Liver (tissue), 7 donors: ENCODE measurements at regions not wholly inside any gene's neighbourhood (a gene's known extent, or its start where the extent isn't known, plus 50 kb on each side); places are given as distances from the start of the nearest gene placed in this dataset.

Source experiments
- DNase-seq: peaks from one replicate; pipeline ENCODE4 v3.0.0-alpha.2; 2017; ENCODE audit warnings: low spot score
- H3K27ac ChIP-seq, 2 donors: one replicate each; pipeline ENCODE4 v1.7.0; 2013; ENCODE audit warnings: inconsistent platforms in 2 of 2, low read length in 2 of 2, control low read depth in 1 of 2, low read depth in 1 of 2, mild to moderate bottlenecking in 1 of 2
- H3K27me3 ChIP-seq, 4 donors: one replicate each; pipeline versions ENCODE4 v1.6.1 to v1.7.0; 2013; ENCODE audit warnings: low read length in 3 of 4, inconsistent platforms in 1 of 4, mild to moderate bottlenecking in 1 of 4, moderate library complexity in 1 of 4; ENCODE audit not compliant: control insufficient read depth in 4 of 4, insufficient read depth in 4 of 4
- H3K36me3 ChIP-seq, 4 donors: one replicate each; pipeline versions ENCODE4 v1.6.1 to v1.7.0; 2013; ENCODE audit warnings: low read length in 3 of 4, mild to moderate bottlenecking in 3 of 4, low read depth in 1 of 4, moderate library complexity in 1 of 4; ENCODE audit not compliant: control insufficient read depth in 4 of 4, insufficient read depth in 3 of 4
- H3K4me1 ChIP-seq, 4 donors: one replicate each; pipeline versions ENCODE4 v1.6.1 to v1.7.0; 2013; ENCODE audit warnings: low read length in 3 of 4, mild to moderate bottlenecking in 3 of 4, moderate library complexity in 1 of 4; ENCODE audit not compliant: control insufficient read depth in 4 of 4, insufficient read depth in 4 of 4
- H3K4me3 ChIP-seq, 3 donors: one replicate each; pipeline versions ENCODE4 v1.6.1 to v1.7.0; 2013; ENCODE audit warnings: low read length in 3 of 3, control low read depth in 1 of 3, low read depth in 1 of 3, mild to moderate bottlenecking in 1 of 3
- H3K9ac ChIP-seq, 2 donors: one replicate each; pipeline ENCODE4 v1.7.0; 2013; ENCODE audit warnings: low read length in 2 of 2, mild to moderate bottlenecking in 2 of 2, moderate library complexity in 2 of 2, control low read depth in 1 of 2, low read depth in 1 of 2
- H3K9me3 ChIP-seq, 4 donors: one replicate each; pipeline versions ENCODE4 v1.6.1 to v1.7.0; 2013; ENCODE audit warnings: low read length in 3 of 4; ENCODE audit not compliant: control insufficient read depth in 4 of 4
- EGR1 ChIP-seq, 2 donors: IDR thresholded peaks; 2 replicates each; pipeline ENCODE4 v1.6.1; 2016 to 2018; ENCODE audit warnings: antibody characterized with exemption in 2 of 2, low read depth in 2 of 2
- FOXA1 ChIP-seq: IDR thresholded peaks from 2 replicates; pipeline ENCODE4 v1.6.1; 2016; ENCODE audit warnings: antibody characterized with exemption
- FOXA2 ChIP-seq: IDR thresholded peaks from 2 replicates; pipeline ENCODE4 v1.6.1; 2016; ENCODE audit warnings: antibody characterized with exemption
- GABPA ChIP-seq, 2 donors: IDR thresholded peaks in 1 of 2; conservative IDR thresholded peaks in 1 of 2; 2 replicates each; pipeline ENCODE4 v1.6.1; 2016; ENCODE audit warnings: antibody characterized with exemption in 2 of 2, mild to moderate bottlenecking in 1 of 2, moderate library complexity in 1 of 2
- HNF4A ChIP-seq, 2 donors: conservative IDR thresholded peaks; 2 replicates each; pipeline ENCODE4 v1.6.1; 2016; ENCODE audit warnings: antibody characterized with exemption in 2 of 2, mild to moderate bottlenecking in 2 of 2
- HNF4G ChIP-seq: IDR thresholded peaks from 2 replicates; pipeline ENCODE4 v1.6.1; 2016; ENCODE audit warnings: antibody characterized with exemption
- JUND ChIP-seq, 2 donors: IDR thresholded peaks; 2 replicates each; pipeline ENCODE4 v1.6.1; 2016; ENCODE audit warnings: antibody characterized with exemption in 2 of 2
- NR2F2 ChIP-seq: IDR thresholded peaks from 2 replicates; pipeline ENCODE4 v1.6.1; 2016; ENCODE audit warnings: antibody characterized with exemption
- RAD21 ChIP-seq, 2 donors: IDR thresholded peaks; 2 replicates each; pipeline ENCODE4 v1.6.1; 2016; ENCODE audit warnings: antibody characterized with exemption in 2 of 2, mild to moderate bottlenecking in 2 of 2
- RXRA ChIP-seq, 2 donors: IDR thresholded peaks; 2 replicates each; pipeline ENCODE4 v1.6.1; 2017 to 2018; ENCODE audit warnings: antibody characterized with exemption in 2 of 2, mild to moderate bottlenecking in 1 of 2
- SP1 ChIP-seq: IDR thresholded peaks from 2 replicates; pipeline ENCODE4 v1.6.1; 2018; ENCODE audit warnings: antibody characterized with exemption, mild to moderate bottlenecking
- TAF1 ChIP-seq: conservative IDR thresholded peaks from 2 replicates; pipeline ENCODE4 v1.6.1; 2016; ENCODE audit warnings: antibody characterized with exemption, mild to moderate bottlenecking
- YY1 ChIP-seq: IDR thresholded peaks from 2 replicates; pipeline ENCODE4 v1.6.1; 2016; ENCODE audit warnings: antibody characterized with exemption, mild to moderate bottlenecking
- TF ChIP-seq, protein P1 (sequence below): fragments of 150-350 bp; IDR thresholded peaks from 2 replicates; pipeline ENCODE4 v1.5.1; 2017; ENCODE audit warnings: improper control_type of control experiment, low read depth, low read length; ENCODE audit not compliant: missing input control
- TF ChIP-seq, protein P2 (sequence below): IDR thresholded peaks from 2 replicates; pipeline ENCODE4 v1.6.1; 2016; ENCODE audit warnings: antibody characterized with exemption
- TF ChIP-seq, protein P3 (sequence below): IDR thresholded peaks from 2 replicates; pipeline ENCODE4 v1.6.1; 2016; ENCODE audit warnings: antibody characterized with exemption
- TF ChIP-seq, protein P4 (sequence below): IDR thresholded peaks from 2 replicates; pipeline ENCODE4 v1.6.1; 2016; ENCODE audit warnings: antibody characterized with exemption, mild to moderate bottlenecking
- TF ChIP-seq, protein P5 (sequence below): IDR thresholded peaks from 2 replicates; pipeline ENCODE4 v1.6.1; 2016; ENCODE audit warnings: antibody characterized with exemption
- donor health status: healthy.
- donor health status: healthy.
- donor health status: healthy.
- donor health status: healthy.

DNA sequence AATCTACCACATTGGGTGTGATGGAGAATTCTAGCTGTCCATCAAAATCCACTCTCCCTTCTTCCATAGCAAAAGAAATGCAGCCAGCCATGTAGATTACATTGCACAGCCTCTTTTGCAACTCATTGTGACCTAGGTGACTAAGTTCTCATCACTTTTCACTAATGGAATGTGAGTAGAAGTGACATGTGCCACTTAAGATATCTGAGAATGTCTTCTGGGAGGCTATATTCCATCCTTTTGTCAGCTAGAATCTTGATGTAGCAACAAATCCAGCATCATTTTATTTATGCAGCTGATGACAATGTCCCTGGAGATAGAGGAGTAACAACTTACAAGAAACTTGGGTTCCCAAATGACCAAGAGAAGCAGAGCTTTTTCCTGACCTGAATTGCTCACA lies 61.5 kb upstream of the API5 start:
- no peak for DNase-seq
- TF ChIP-seq RAD21 (IDR thresholded peaks at IDR 0.05) = no peak
- TF ChIP-seq EGR1 (IDR thresholded peaks at IDR 0.05; ENCODE audit: low read depth in 2 of 2) = no peak
- TF ChIP-seq TAF1 = no peak
- no peak for TF ChIP-seq FOXA1
- TF ChIP-seq, protein P1, sequence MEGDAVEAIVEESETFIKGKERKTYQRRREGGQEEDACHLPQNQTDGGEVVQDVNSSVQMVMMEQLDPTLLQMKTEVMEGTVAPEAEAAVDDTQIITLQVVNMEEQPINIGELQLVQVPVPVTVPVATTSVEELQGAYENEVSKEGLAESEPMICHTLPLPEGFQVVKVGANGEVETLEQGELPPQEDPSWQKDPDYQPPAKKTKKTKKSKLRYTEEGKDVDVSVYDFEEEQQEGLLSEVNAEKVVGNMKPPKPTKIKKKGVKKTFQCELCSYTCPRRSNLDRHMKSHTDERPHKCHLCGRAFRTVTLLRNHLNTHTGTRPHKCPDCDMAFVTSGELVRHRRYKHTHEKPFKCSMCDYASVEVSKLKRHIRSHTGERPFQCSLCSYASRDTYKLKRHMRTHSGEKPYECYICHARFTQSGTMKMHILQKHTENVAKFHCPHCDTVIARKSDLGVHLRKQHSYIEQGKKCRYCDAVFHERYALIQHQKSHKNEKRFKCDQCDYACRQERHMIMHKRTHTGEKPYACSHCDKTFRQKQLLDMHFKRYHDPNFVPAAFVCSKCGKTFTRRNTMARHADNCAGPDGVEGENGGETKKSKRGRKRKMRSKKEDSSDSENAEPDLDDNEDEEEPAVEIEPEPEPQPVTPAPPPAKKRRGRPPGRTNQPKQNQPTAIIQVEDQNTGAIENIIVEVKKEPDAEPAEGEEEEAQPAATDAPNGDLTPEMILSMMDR = no peak
- no peak for TF ChIP-seq NR2F2
- TF ChIP-seq, protein P2, sequence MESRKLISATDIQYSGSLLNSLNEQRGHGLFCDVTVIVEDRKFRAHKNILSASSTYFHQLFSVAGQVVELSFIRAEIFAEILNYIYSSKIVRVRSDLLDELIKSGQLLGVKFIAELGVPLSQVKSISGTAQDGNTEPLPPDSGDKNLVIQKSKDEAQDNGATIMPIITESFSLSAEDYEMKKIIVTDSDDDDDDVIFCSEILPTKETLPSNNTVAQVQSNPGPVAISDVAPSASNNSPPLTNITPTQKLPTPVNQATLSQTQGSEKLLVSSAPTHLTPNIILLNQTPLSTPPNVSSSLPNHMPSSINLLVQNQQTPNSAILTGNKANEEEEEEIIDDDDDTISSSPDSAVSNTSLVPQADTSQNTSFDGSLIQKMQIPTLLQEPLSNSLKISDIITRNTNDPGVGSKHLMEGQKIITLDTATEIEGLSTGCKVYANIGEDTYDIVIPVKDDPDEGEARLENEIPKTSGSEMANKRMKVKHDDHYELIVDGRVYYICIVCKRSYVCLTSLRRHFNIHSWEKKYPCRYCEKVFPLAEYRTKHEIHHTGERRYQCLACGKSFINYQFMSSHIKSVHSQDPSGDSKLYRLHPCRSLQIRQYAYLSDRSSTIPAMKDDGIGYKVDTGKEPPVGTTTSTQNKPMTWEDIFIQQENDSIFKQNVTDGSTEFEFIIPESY = no peak
- no peak for TF ChIP-seq YY1
- TF ChIP-seq SP1 = no peak
- TF ChIP-seq, protein P3, sequence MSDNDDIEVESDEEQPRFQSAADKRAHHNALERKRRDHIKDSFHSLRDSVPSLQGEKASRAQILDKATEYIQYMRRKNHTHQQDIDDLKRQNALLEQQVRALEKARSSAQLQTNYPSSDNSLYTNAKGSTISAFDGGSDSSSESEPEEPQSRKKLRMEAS = no peak
- TF ChIP-seq, protein P4, sequence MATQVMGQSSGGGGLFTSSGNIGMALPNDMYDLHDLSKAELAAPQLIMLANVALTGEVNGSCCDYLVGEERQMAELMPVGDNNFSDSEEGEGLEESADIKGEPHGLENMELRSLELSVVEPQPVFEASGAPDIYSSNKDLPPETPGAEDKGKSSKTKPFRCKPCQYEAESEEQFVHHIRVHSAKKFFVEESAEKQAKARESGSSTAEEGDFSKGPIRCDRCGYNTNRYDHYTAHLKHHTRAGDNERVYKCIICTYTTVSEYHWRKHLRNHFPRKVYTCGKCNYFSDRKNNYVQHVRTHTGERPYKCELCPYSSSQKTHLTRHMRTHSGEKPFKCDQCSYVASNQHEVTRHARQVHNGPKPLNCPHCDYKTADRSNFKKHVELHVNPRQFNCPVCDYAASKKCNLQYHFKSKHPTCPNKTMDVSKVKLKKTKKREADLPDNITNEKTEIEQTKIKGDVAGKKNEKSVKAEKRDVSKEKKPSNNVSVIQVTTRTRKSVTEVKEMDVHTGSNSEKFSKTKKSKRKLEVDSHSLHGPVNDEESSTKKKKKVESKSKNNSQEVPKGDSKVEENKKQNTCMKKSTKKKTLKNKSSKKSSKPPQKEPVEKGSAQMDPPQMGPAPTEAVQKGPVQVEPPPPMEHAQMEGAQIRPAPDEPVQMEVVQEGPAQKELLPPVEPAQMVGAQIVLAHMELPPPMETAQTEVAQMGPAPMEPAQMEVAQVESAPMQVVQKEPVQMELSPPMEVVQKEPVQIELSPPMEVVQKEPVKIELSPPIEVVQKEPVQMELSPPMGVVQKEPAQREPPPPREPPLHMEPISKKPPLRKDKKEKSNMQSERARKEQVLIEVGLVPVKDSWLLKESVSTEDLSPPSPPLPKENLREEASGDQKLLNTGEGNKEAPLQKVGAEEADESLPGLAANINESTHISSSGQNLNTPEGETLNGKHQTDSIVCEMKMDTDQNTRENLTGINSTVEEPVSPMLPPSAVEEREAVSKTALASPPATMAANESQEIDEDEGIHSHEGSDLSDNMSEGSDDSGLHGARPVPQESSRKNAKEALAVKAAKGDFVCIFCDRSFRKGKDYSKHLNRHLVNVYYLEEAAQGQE = no peak
- TF ChIP-seq, protein P5, sequence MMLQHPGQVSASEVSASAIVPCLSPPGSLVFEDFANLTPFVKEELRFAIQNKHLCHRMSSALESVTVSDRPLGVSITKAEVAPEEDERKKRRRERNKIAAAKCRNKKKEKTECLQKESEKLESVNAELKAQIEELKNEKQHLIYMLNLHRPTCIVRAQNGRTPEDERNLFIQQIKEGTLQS = no peak
- TF ChIP-seq GABPA (IDR thresholded peaks at IDR 0.05 in 1 of 2, conservative IDR thresholded peaks at IDR 0.05 in 1 of 2) = no peak
- no peak for TF ChIP-seq JUND (IDR thresholded peaks at IDR 0.05)
- no peak for TF ChIP-seq HNF4G
- TF ChIP-seq RXRA (IDR thresholded peaks at IDR 0.05) = no peak
- no peak for TF ChIP-seq HNF4A (conservative IDR thresholded peaks at IDR 0.05)
- no peak for TF ChIP-seq FOXA2
- no peaks in the 10 kb centered on the region for H3K9me3 ChIP-seq

More for the DNA sequence above, 61.5 kb upstream of the API5 start:
- Histone ChIP-seq H3K9ac (no peak overlapping the region), H3K4me1 (no peaks in the 10 kb centered on the region), H3K27me3 (peaks cover 0 to 5% (median 0%) of the 10 kb centered on the region in 4 donors), H3K27ac (no peak overlapping the region), H3K36me3 (no peaks in the 10 kb centered on the region), H3K4me3 (no peak overlapping the region)
